GM18858 (cell line): ENCODE measurements at regions not wholly inside any gene's neighbourhood (a gene's known extent, or its start where the extent isn't known, plus 50 kb on each side); places are given as distances from the start of the nearest gene placed in this dataset.
"Not testable (repeated sequence)": the region's sequence is repeated elsewhere in the genome, so short reads cannot be mapped to it uniquely, and the experiment has no call there.

Experiments
- ATAC-seq: cut with Tn5 transposase; IDR thresholded peaks from one replicate; pipeline ENCODE4 v1.9.1; 2021; ENCODE audit not compliant: unreplicated experiment

GRCh38 chr6:60991427-60992028 is 1294.5 kb downstream of the KHDRBS2 start:
- no peak for ATAC-seq

GRCh38 chr6:60952500-60952899 is 1333.5 kb downstream of the KHDRBS2 start:
- no peak for ATAC-seq

GRCh38 chr6:60950221-60950923 is 1335.7 kb downstream of the KHDRBS2 start:
- ATAC-seq = not testable (repeated sequence)

- not testable (repeated sequence) for ATAC-seq
Measured at GRCh38 chr6:60947416-60947815, 1338.6 kb downstream of the KHDRBS2 start.

- ATAC-seq = not testable (repeated sequence)
Measured at GRCh38 chr6:60944803-60945202, 1341.2 kb downstream of the KHDRBS2 start.

- ATAC-seq = peak; percentile 67
Measured at GRCh38 chr6:60935970-60936369, 1350.1 kb downstream of the KHDRBS2 start.

- not testable (repeated sequence) for ATAC-seq
Measured at GRCh38 chr6:60919652-60920051, 1366.4 kb downstream of the KHDRBS2 start.

- ATAC-seq = not testable (repeated sequence)
Measured at GRCh38 chr6:60903860-60904259, 1382.2 kb downstream of the KHDRBS2 start.

GRCh38 chr6:60893374-60893773 is 1392.7 kb downstream of the KHDRBS2 start:
- ATAC-seq = not testable (repeated sequence)

GRCh38 chr6:60891606-60892005 is 1394.4 kb downstream of the KHDRBS2 start:
- no peak for ATAC-seq

- ATAC-seq = not testable (repeated sequence)
Measured at GRCh38 chr6:60877396-60877795, 1408.6 kb downstream of the KHDRBS2 start.

- ATAC-seq = not testable (repeated sequence)
Measured at GRCh38 chr6:60870779-60871178, 1415.2 kb downstream of the KHDRBS2 start.

GRCh38 chr6:60867548-60867947 is 1418.5 kb downstream of the KHDRBS2 start:
- ATAC-seq = no peak

- not testable (repeated sequence) for ATAC-seq
Measured at GRCh38 chr6:60843175-60843982, 1442.6 kb downstream of the KHDRBS2 start.

GRCh38 chr6:60830726-60831125 is 1455.3 kb downstream of the KHDRBS2 start:
- ATAC-seq = not testable (repeated sequence)

- not testable (repeated sequence) for ATAC-seq
Measured at GRCh38 chr6:60822597-60822996, 1463.4 kb downstream of the KHDRBS2 start.

GRCh38 chr6:60818072-60818471 is 1468.0 kb downstream of the KHDRBS2 start:
- not testable (repeated sequence) for ATAC-seq

- not testable (repeated sequence) for ATAC-seq
Measured at GRCh38 chr6:60814784-60815183, 1471.2 kb downstream of the KHDRBS2 start.

- not testable (repeated sequence) for ATAC-seq
Measured at GRCh38 chr6:60813897-60814596, 1472.0 kb downstream of the KHDRBS2 start.

- ATAC-seq = not testable (repeated sequence)
Measured at GRCh38 chr6:60810216-60810615, 1475.8 kb downstream of the KHDRBS2 start.

- ATAC-seq = not testable (repeated sequence)
Measured at GRCh38 chr6:60799146-60799545, 1486.9 kb downstream of the KHDRBS2 start.
